Smooth muscle cell (in vitro differentiated cells): ENCODE measurements at regions not wholly inside any gene's neighbourhood (a gene's known extent, or its start where the extent isn't known, plus 50 kb on each side); places are given as distances from the start of the nearest gene placed in this dataset.

Experiments
- DNase-seq: peaks from one replicate; lab custom pipeline; 2025; ENCODE audit not compliant: unreplicated experiment; lab: John Stamatoyannopoulos, UW
- H2AFZ ChIP-seq: fragments of 200-600 bp; sonication (generic); 2 replicates; pipeline ENCODE4 v1.6.0; 2016; ENCODE audit warnings: antibody characterized with exemption, low read depth, mild to moderate bottlenecking
- H3F3A ChIP-seq: fragments of 200-600 bp; sonication (generic); 2 replicates; pipeline ENCODE4 v1.6.0; 2017; ENCODE audit warnings: antibody characterized with exemption, low read depth
- H3K27ac ChIP-seq: fragments of 200-600 bp; sonication (generic); 2 replicates; pipeline ENCODE4 v1.5.1; 2016; ENCODE audit warnings: low read depth, mild to moderate bottlenecking
- H3K27me3 ChIP-seq: fragments of 200-600 bp; sonication (generic); 2 replicates; pipeline ENCODE4 v1.6.1; 2016; ENCODE audit warnings: low read depth, mild to moderate bottlenecking
- H3K36me3 ChIP-seq: fragments of 200-600 bp; sonication (generic); 2 replicates; pipeline ENCODE4 v1.5.1; 2016; ENCODE audit warnings: low read depth
- H3K4me1 ChIP-seq: fragments of 200-600 bp; sonication (generic); 2 replicates; pipeline ENCODE4 v1.5.1; 2016; ENCODE audit warnings: low read depth
- H3K4me2 ChIP-seq: fragments of 200-600 bp; sonication (generic); 2 replicates; pipeline ENCODE4 v1.6.0; 2016; ENCODE audit warnings: mild to moderate bottlenecking
- H3K4me3 ChIP-seq: fragments of 200-600 bp; sonication (generic); 2 replicates; pipeline ENCODE4 v1.5.1; 2016; ENCODE audit warnings: mild to moderate bottlenecking
- H3K79me2 ChIP-seq: fragments of 200-600 bp; sonication (generic); 2 replicates; pipeline ENCODE4 v1.6.0; 2016; ENCODE audit warnings: low read depth, mild to moderate bottlenecking
- H3K9ac ChIP-seq: fragments of 200-600 bp; sonication (generic); 2 replicates; pipeline ENCODE4 v1.6.0; 2016; ENCODE audit warnings: low read depth
- H3K9me3 ChIP-seq: fragments of 200-600 bp; sonication (generic); replicated peaks from 2 replicates; pipeline ENCODE4 v1.5.1; 2016; ENCODE audit warnings: low read depth
- H4K20me1 ChIP-seq: fragments of 200-600 bp; sonication (generic); 2 replicates; pipeline ENCODE4 v1.6.0; 2016; ENCODE audit warnings: low read depth
- CTCF ChIP-seq: fragments of 200-600 bp; sonication (generic); IDR thresholded peaks from 2 replicates; pipeline ENCODE4 v1.5.1; 2017; ENCODE audit warnings: borderline replicate concordance, mild to moderate bottlenecking, antibody characterized with exemption; ENCODE audit not compliant: insufficient read depth, poor library complexity, severe bottlenecking
- WGBS: methylation state at CpG from one replicate; pipeline ENCODE4 v1.1.7; 2016; ENCODE audit warnings: low lambda C conversion rate; 5-methylcytosine and 5-hydroxymethylcytosine counted together

- Histone ChIP-seq H3K9ac (no peak overlapping the region), H3K79me2 (no peaks in the 10 kb centered on the region), H3F3A (no peaks in the 10 kb centered on the region), H3K27me3 (no peaks in the 10 kb centered on the region), H3K27ac (no peak overlapping the region), H4K20me1 (no peaks in the 10 kb centered on the region), H3K4me2 (no peak overlapping the region), H2AFZ (no peak overlapping the region), H3K36me3 (no peaks in the 10 kb centered on the region), H3K4me1 (no peaks in the 10 kb centered on the region), H3K4me3 (no peak overlapping the region), H3K9me3 (no peaks in the 10 kb centered on the region)
- DNase-seq: no peak
- TF ChIP-seq CTCF: no peak
Observed at GRCh38 chr7:85567983-85568382, 381.1 kb upstream of the SEMA3D start.

GRCh38 chr7:85566095-85566794 lies 379.4 kb upstream of the SEMA3D start:
- Histone ChIP-seq H3K36me3 (no peaks in the 10 kb centered on the region), H3K4me2 (no peak overlapping the region), H3K4me3 (no peak overlapping the region), H3K27me3 (no peaks in the 10 kb centered on the region), H3K9ac (no peak overlapping the region), H2AFZ (no peak overlapping the region), H3K27ac (no peak overlapping the region), H3F3A (no peaks in the 10 kb centered on the region), H3K79me2 (no peaks in the 10 kb centered on the region), H3K9me3 (no peaks in the 10 kb centered on the region), H4K20me1 (no peaks in the 10 kb centered on the region), H3K4me1 (no peaks in the 10 kb centered on the region)
- WGBS: 98% methylated on average over 12 of the region's 14 CpGs
- no peak for TF ChIP-seq CTCF
- DNase-seq: no peak

GRCh38 chr7:85565276-85565675 lies 378.4 kb upstream of the SEMA3D start:
- no peaks in the 10 kb centered on the region for H3K4me1 ChIP-seq
- H3K4me2 ChIP-seq: no peak overlapping the region
- H3K27me3 ChIP-seq: no peaks in the 10 kb centered on the region
- H3K79me2 ChIP-seq: no peaks in the 10 kb centered on the region
- no peak for DNase-seq
- H3K9ac ChIP-seq: no peak overlapping the region
- H3F3A ChIP-seq: no peaks in the 10 kb centered on the region
- no peak for TF ChIP-seq CTCF
- H3K9me3 ChIP-seq: no peaks in the 10 kb centered on the region
- H2AFZ ChIP-seq: no peak overlapping the region
- H4K20me1 ChIP-seq: no peaks in the 10 kb centered on the region
- no peaks in the 10 kb centered on the region for H3K36me3 ChIP-seq
- H3K4me3 ChIP-seq: no peak overlapping the region
- peak overlapping the region; percentile 46 for H3K27ac ChIP-seq

GRCh38 chr7:85564861-85565260 lies 378.0 kb upstream of the SEMA3D start:
- H2AFZ ChIP-seq: no peak overlapping the region
- H3K36me3 ChIP-seq: no peaks in the 10 kb centered on the region
- H3K9me3 ChIP-seq: no peaks in the 10 kb centered on the region
- H3K27ac ChIP-seq: peak overlapping the region; percentile 46
- H3F3A ChIP-seq: no peaks in the 10 kb centered on the region
- no peak overlapping the region for H3K9ac ChIP-seq
- no peaks in the 10 kb centered on the region for H4K20me1 ChIP-seq
- no peaks in the 10 kb centered on the region for H3K27me3 ChIP-seq
- no peak for TF ChIP-seq CTCF
- no peak for DNase-seq
- H3K4me2 ChIP-seq: peak overlapping the region; percentile 25
- WGBS: 60% methylated on average over 3 of the region's 3 CpGs
- H3K79me2 ChIP-seq: no peaks in the 10 kb centered on the region
- H3K4me1 ChIP-seq: no peaks in the 10 kb centered on the region
- no peak overlapping the region for H3K4me3 ChIP-seq
